Suprapubic skin (tissue), 4 donors: ENCODE measurements at regions not wholly inside any gene's neighbourhood (a gene's known extent, or its start where the extent isn't known, plus 50 kb on each side); places are given as distances from the start of the nearest gene placed in this dataset.
A peak's percentile ranks its signal among the peaks of the same experiment; 100 is the strongest.

ENCODE experiments used
- DNase-seq, 2 donors: peaks; one replicate each; pipeline ENCODE4 v3.0.0-alpha.2; 2019; ENCODE audit warnings: low spot score in 2 of 2
- H3K27ac ChIP-seq: fragments of 200-600 bp; sonication (generic); one replicate; pipeline ENCODE4 v1.5.1; 2019
- H3K27me3 ChIP-seq: fragments of 200-600 bp; sonication (generic); one replicate; pipeline ENCODE4 v1.5.1; 2019
- H3K36me3 ChIP-seq: fragments of 200-600 bp; sonication (generic); one replicate; pipeline ENCODE4 v1.5.1; 2019
- H3K4me1 ChIP-seq: fragments of 200-600 bp; sonication (generic); one replicate; pipeline ENCODE4 v1.5.1; 2019
- H3K4me3 ChIP-seq: fragments of 200-600 bp; sonication (generic); one replicate; pipeline ENCODE4 v1.5.1; 2019; ENCODE audit warnings: mild to moderate bottlenecking
- H3K9me3 ChIP-seq: fragments of 200-600 bp; sonication (generic); one replicate; pipeline ENCODE4 v1.5.1; 2019
- EP300 ChIP-seq: sonication (generic); formaldehyde crosslinking; IDR thresholded peaks from one replicate; pipeline ENCODE4 v1.6.1; 2017; ENCODE audit warnings: antibody characterized with exemption
- POLR2A ChIP-seq, 2 donors: fragments of 450-650 bp; IDR thresholded peaks; one replicate each; pipeline ENCODE4 v1.6.1; 2017; ENCODE audit warnings: antibody characterized with exemption in 2 of 2, mild to moderate bottlenecking in 2 of 2, moderate library complexity in 2 of 2
- POLR2AphosphoS5 ChIP-seq, 3 donors: sonication (generic); formaldehyde crosslinking; IDR thresholded peaks; one replicate each; pipeline ENCODE4 v1.6.1; 2017; ENCODE audit warnings: antibody characterized with exemption in 3 of 3
- WGBS: methylation state at CpG from one replicate; pipeline ENCODE4 v1.1.5; 2018; 5-methylcytosine and 5-hydroxymethylcytosine counted together
- TF ChIP-seq, protein P1 (sequence below), 2 donors: fragments of 200-600 bp in 1 of 2; fragments of 450-650 bp in 1 of 2; sonication (generic) in 1 of 2; IDR thresholded peaks; one replicate each; pipeline ENCODE4 v1.5.1; 2016 to 2019; ENCODE audit warnings: antibody characterized with exemption in 2 of 2, mild to moderate bottlenecking in 1 of 2, moderate library complexity in 1 of 2

DNA sequence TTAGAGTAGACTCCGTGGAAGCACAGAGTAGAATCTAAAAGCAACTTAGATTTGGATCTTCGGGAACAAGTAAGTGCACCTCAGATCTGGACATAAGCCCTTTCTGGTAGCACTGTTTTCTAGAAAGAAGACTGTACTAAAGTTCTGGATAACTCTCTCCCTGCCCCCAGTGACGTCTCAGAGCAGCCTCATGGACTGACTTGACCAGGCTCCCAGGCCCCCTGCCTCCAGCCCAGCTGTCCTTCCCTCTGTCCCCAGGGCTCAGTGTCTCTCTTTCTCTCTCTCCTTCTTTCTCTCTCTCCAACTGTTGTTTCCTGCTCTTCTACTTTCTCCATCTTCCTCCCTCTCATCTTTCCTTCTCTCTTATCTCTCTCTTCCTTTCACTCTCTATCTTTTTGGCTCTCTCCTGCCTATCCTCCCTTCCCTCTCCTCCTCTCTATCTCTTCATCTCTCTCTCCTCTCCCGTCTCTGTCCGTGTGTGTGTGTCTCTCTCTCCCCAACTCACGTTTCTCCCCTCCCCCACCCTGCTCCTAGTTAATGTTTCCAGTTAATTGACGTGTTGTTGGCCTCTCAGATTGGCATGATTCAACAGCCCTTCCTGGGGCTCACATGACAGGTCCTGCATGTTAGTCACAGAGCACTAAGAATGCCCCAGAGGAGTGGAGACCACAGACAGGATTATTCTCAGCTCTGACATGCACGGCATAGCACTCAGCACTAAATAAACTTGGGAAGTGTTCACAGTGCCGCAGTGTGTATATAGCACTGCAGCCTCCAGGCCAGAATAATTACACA lies 180.4 kb upstream of the FOXQ1 start:
- peaks cover 41% of the 10 kb centered on the region for H3K4me1 ChIP-seq
- H3K36me3 ChIP-seq: no peaks in the 10 kb centered on the region
- no peak for DNase-seq
- H3K9me3 ChIP-seq: no peaks in the 10 kb centered on the region
- no peak for TF ChIP-seq POLR2AphosphoS5 (IDR thresholded peaks at IDR 0.05)
- no peak for TF ChIP-seq EP300
- 45% methylated on average over 9 of the region's 9 CpGs for WGBS
- no peak overlapping the region for H3K4me3 ChIP-seq
- H3K27me3 ChIP-seq: no peaks in the 10 kb centered on the region
- peak overlapping the region; percentile 41 for H3K27ac ChIP-seq

DNA sequence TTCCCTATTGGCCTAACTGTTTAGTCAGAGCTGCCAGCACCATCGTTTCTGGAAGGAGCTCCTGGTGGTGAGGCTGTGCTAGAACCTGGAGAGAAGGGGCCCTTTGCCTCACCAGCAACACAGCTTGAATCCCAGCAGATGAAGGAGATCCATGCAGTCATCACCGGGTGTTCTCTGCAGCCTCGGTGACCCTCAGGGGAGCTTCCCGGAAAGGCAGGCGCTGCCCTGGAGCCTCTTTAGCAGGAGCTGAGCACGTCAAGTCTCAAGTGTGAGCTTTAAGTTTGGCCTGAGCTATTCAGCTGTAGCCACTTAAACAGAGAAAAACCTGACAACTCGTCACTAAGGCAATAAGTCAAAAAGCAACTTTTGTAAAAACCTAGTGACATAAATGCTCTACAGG lies 181.2 kb upstream of the FOXQ1 start:
- Histone ChIP-seq H3K27me3 (no peaks in the 10 kb centered on the region), H3K27ac (no peak overlapping the region), H3K9me3 (no peaks in the 10 kb centered on the region), H3K4me1 (peaks cover 33% of the 10 kb centered on the region), H3K36me3 (no peaks in the 10 kb centered on the region), H3K4me3 (no peak overlapping the region)
- WGBS: 67% methylated on average over 7 of the region's 7 CpGs
- DNase-seq: no peak
- no peak for TF ChIP-seq POLR2AphosphoS5 (IDR thresholded peaks at IDR 0.05)
- TF ChIP-seq POLR2A (IDR thresholded peaks at IDR 0.05): no peak
- TF ChIP-seq, protein P1, sequence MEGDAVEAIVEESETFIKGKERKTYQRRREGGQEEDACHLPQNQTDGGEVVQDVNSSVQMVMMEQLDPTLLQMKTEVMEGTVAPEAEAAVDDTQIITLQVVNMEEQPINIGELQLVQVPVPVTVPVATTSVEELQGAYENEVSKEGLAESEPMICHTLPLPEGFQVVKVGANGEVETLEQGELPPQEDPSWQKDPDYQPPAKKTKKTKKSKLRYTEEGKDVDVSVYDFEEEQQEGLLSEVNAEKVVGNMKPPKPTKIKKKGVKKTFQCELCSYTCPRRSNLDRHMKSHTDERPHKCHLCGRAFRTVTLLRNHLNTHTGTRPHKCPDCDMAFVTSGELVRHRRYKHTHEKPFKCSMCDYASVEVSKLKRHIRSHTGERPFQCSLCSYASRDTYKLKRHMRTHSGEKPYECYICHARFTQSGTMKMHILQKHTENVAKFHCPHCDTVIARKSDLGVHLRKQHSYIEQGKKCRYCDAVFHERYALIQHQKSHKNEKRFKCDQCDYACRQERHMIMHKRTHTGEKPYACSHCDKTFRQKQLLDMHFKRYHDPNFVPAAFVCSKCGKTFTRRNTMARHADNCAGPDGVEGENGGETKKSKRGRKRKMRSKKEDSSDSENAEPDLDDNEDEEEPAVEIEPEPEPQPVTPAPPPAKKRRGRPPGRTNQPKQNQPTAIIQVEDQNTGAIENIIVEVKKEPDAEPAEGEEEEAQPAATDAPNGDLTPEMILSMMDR (IDR thresholded peaks at IDR 0.05): no peak

DNA sequence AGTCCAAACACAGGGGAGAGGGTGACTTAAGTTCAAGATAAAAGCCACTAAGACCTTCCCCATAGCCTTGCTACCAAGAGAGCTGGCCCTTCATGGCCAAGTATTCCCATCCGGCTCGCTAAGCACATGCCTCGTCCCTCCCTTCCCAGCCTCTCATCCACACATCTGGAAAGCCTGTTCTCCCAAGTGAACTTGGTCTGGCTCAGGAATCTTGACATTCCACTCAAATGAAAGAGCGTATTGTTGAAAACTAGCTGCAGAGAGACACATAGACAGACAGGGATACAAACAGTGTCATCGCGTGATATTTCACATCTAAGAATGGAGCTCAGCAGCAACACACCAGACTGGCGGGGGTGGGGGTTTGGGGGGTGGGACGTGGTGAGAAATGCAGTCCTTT lies 182.8 kb upstream of the FOXQ1 start:
- H3K4me3 ChIP-seq: no peak overlapping the region
- no peaks in the 10 kb centered on the region for H3K27me3 ChIP-seq
- H3K9me3 ChIP-seq: no peaks in the 10 kb centered on the region
- H3K36me3 ChIP-seq: no peaks in the 10 kb centered on the region
- DNase-seq: no peak
- TF ChIP-seq EP300 (no peak), POLR2A (IDR thresholded peaks at IDR 0.05) (no peak), POLR2AphosphoS5 (IDR thresholded peaks at IDR 0.05) (no peak)
- TF ChIP-seq, protein P1 (IDR thresholded peaks at IDR 0.05): no peak
- WGBS: 61% methylated on average over 8 of the region's 8 CpGs
- H3K27ac ChIP-seq: peak overlapping the region; percentile 51
- H3K4me1 ChIP-seq: peaks cover 26% of the 10 kb centered on the region

DNA sequence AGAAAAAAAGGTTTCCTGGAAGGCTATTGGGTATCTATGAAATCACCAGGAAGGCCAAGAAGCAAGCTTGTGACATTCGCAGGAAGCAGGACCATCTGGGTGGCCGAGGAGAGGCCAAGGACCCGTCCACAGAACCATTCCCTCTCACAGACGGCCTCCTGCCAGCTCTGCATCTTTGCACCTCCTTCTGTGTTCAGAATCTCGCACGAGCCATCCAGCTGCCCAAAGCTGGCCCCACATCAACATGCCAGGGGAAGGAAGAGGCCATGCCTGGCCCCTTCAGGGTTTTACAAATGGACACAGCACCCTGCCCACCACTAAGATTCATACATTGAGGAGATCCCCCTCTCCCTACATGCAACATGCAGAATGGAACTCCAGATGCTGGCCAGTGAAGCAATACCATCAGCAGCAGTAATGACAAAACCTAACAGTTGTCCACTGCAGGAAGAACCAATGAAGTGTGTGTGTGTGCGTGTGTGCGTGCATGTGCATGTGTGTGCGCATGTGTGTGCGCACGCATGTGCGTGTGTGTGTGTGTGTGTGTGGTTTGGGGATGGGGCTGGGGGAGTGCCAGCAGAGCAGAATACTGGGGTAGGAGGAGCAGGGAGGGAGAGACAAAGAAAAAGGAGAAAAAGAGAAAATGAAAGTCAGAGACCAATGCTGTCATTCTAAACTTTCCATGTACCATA lies 184.2 kb upstream of the FOXQ1 start:
- WGBS: 83% methylated on average over 12 of the region's 12 CpGs
- Histone ChIP-seq H3K4me1 (peaks cover 26% of the 10 kb centered on the region), H3K9me3 (no peaks in the 10 kb centered on the region), H3K4me3 (no peak overlapping the region), H3K36me3 (no peaks in the 10 kb centered on the region), H3K27me3 (no peaks in the 10 kb centered on the region), H3K27ac (no peak overlapping the region)
- no peak for DNase-seq
- no peak for TF ChIP-seq POLR2AphosphoS5 (IDR thresholded peaks at IDR 0.05)
- no peak for TF ChIP-seq POLR2A (IDR thresholded peaks at IDR 0.05)
- TF ChIP-seq EP300: no peak
- TF ChIP-seq, protein P1 (IDR thresholded peaks at IDR 0.05): no peak

DNA sequence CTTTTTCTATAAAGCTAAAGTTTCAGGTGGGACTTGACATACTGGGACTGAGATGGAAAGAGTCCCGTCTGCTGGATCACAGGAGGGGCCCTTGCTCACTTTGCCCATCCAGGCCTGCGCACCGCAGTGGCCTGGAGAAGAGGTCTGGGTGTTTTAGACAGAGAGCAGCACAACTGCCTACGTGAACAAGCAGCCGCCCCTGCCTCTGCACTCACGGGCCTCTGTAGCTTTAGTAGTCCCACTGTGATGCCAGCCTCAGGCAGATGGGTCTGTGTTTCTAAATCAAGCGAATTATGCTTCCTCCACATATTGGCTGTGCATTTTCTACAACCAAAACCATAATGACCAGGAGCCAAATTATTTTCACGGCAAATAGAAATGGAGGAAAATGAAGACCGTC lies 184.8 kb upstream of the FOXQ1 start:
- 94% methylated on average over 9 of the region's 9 CpGs for WGBS
- no peaks in the 10 kb centered on the region for H3K36me3 ChIP-seq
- no peaks in the 10 kb centered on the region for H3K27me3 ChIP-seq
- no peaks in the 10 kb centered on the region for H3K9me3 ChIP-seq
- no peak for DNase-seq
- H3K27ac ChIP-seq: no peak overlapping the region
- no peak overlapping the region for H3K4me3 ChIP-seq
- peaks cover 21% of the 10 kb centered on the region for H3K4me1 ChIP-seq
- TF ChIP-seq EP300: no peak
- no peak for TF ChIP-seq POLR2A (IDR thresholded peaks at IDR 0.05)
- TF ChIP-seq, protein P1 (IDR thresholded peaks at IDR 0.05): no peak
